GM23338 (cell line): ENCODE measurements at regions not wholly inside any gene's neighbourhood (a gene's known extent, or its start where the extent isn't known, plus 50 kb on each side); places are given as distances from the start of the nearest gene placed in this dataset.
A peak's percentile ranks its signal among the peaks of the same experiment; 100 is the strongest.

ENCODE experiments used
- ATAC-seq: fragments of 200-7000 bp; cut with Tn5 transposase; 3 replicates; pipeline ENCODE4 v1.9.1; 2020
- DNase-seq: peaks from one replicate; pipeline ENCODE4 v3.0.0-alpha.2; 2015; ENCODE audit warnings: low spot score
- H2AFZ ChIP-seq: fragments of 200-600 bp; sonication (generic); 2 replicates; pipeline ENCODE4 v1.8.0; 2016; ENCODE audit warnings: antibody characterized with exemption, mild to moderate bottlenecking, moderate library complexity
- H3F3A ChIP-seq: fragments of 200-600 bp; sonication (generic); replicated peaks from 2 replicates; pipeline ENCODE4 v1.8.0; 2017; ENCODE audit warnings: antibody characterized with exemption, mixed run types, low read depth
- H3K27ac ChIP-seq: fragments of 200-600 bp; sonication (generic); 2 replicates; pipeline ENCODE4 v1.6.1; 2016; ENCODE audit warnings: low read depth
- H3K27me3 ChIP-seq: fragments of 200-600 bp; sonication (generic); 2 replicates; pipeline ENCODE4 v1.8.0; 2016; ENCODE audit warnings: mild to moderate bottlenecking, mixed run types, moderate library complexity; ENCODE audit not compliant: insufficient read depth
- H3K36me3 ChIP-seq: fragments of 200-600 bp; sonication (generic); 2 replicates; pipeline ENCODE4 v1.8.0; 2016; ENCODE audit warnings: mild to moderate bottlenecking; ENCODE audit not compliant: insufficient read depth
- H3K4me1 ChIP-seq: fragments of 200-600 bp; sonication (generic); 2 replicates; pipeline ENCODE4 v1.8.0; 2016; ENCODE audit warnings: mild to moderate bottlenecking, moderate library complexity; ENCODE audit not compliant: insufficient read depth
- H3K4me2 ChIP-seq: fragments of 200-600 bp; sonication (generic); 2 replicates; pipeline ENCODE4 v1.7.1; 2017; ENCODE audit warnings: mixed run types
- H3K4me3 ChIP-seq: fragments of 200-600 bp; sonication (generic); 2 replicates; pipeline ENCODE4 v1.6.1; 2016; ENCODE audit warnings: mixed run types
- H3K79me2 ChIP-seq: fragments of 200-600 bp; sonication (generic); replicated peaks from 2 replicates; pipeline ENCODE4 v1.8.0; 2017; ENCODE audit warnings: mild to moderate bottlenecking; ENCODE audit not compliant: insufficient read depth
- H3K9me2 ChIP-seq: fragments of 200-600 bp; sonication (generic); 2 replicates; pipeline ENCODE4 v1.8.0; 2017; ENCODE audit not compliant: insufficient read depth
- H4K20me1 ChIP-seq: fragments of 200-600 bp; sonication (generic); replicated peaks from 2 replicates; pipeline ENCODE4 v1.8.0; 2017; ENCODE audit warnings: mild to moderate bottlenecking; ENCODE audit not compliant: insufficient read depth
- H3K27ac Mint-ChIP-seq: 2 replicates; pipeline ENCODE4 v1.8.0; 2020; ENCODE audit warnings: inconsistent platforms, mild to moderate bottlenecking, moderate library complexity, mixed read lengths
- H3K27me3 Mint-ChIP-seq: 3 replicates; pipeline ENCODE4 v1.8.0; 2022; ENCODE audit warnings: low read depth, mild to moderate bottlenecking, moderate library complexity, mixed read lengths, inconsistent platforms; ENCODE audit not compliant: insufficient read depth, poor library complexity
- H3K36me3 Mint-ChIP-seq: 3 replicates; pipeline ENCODE4 v1.8.0; 2021; ENCODE audit warnings: low read depth, mild to moderate bottlenecking, inconsistent platforms, moderate library complexity, mixed read lengths
- H3K4me1 Mint-ChIP-seq: 3 replicates; pipeline ENCODE4 v1.8.0; 2020; ENCODE audit warnings: mild to moderate bottlenecking, inconsistent platforms, mixed read lengths
- H3K4me3 Mint-ChIP-seq: 3 replicates; pipeline ENCODE4 v1.8.0; 2021; ENCODE audit warnings: moderate library complexity, mild to moderate bottlenecking, inconsistent platforms, mixed read lengths
- H3K9me3 Mint-ChIP-seq: 3 replicates; pipeline ENCODE4 v1.8.0; 2020; ENCODE audit warnings: moderate library complexity, mild to moderate bottlenecking, inconsistent platforms, mixed read lengths
- CTCF ChIP-seq, 2 experiments: fragments of 200-600 bp in 1 of 2; sonication (generic) in 1 of 2; conservative IDR thresholded peaks; 2 replicates each; pipeline versions ENCODE4 v1.5.1 to v1.6.1; 2016 to 2017; ENCODE audit warnings: antibody characterized with exemption in 2 of 2, low read depth in 2 of 2, mild to moderate bottlenecking in 2 of 2, moderate library complexity in 1 of 2
- EZH2phosphoT487 ChIP-seq: fragments of 200-600 bp; sonication (generic); IDR thresholded peaks from one replicate; pipeline ENCODE4 v1.8.1; 2018; ENCODE audit warnings: antibody characterized with exemption; ENCODE audit not compliant: unreplicated experiment
- JUNB ChIP-seq: IDR thresholded peaks from one replicate; pipeline ENCODE4 v1.6.1; 2016; ENCODE audit warnings: antibody characterized with exemption; ENCODE audit not compliant: unreplicated experiment
- POLR2AphosphoS5 ChIP-seq: IDR thresholded peaks from 2 replicates; pipeline ENCODE4 v1.6.1; 2016; ENCODE audit warnings: antibody characterized with exemption, low read depth
- ZNF114 ChIP-seq: fragments of 250-450 bp; sonication (Bioruptor Pico); IDR thresholded peaks from 2 replicates; pipeline ENCODE4 v1.5.0; 2020; ENCODE audit warnings: mild to moderate bottlenecking, moderate library complexity
- ZNF331 ChIP-seq: fragments of 250-450 bp; sonication (Bioruptor Pico); IDR thresholded peaks from 2 replicates; pipeline ENCODE4 v1.5.0; 2020; ENCODE audit warnings: low read depth, mild to moderate bottlenecking, moderate library complexity
- ZNF462 ChIP-seq: fragments of 250-450 bp; sonication (Bioruptor Pico); IDR thresholded peaks from 2 replicates; pipeline ENCODE4 v1.5.0; 2020; ENCODE audit warnings: mild to moderate bottlenecking, moderate library complexity

- Histone ChIP-seq H3F3A (no peaks in the 10 kb centered on the region), H3K4me3 (no peak overlapping the region), H4K20me1 (no peaks in the 10 kb centered on the region), H2AFZ (no peak overlapping the region), H3K4me2 (no peak overlapping the region), H3K27ac (no peak overlapping the region), H3K9me2 (no peaks in the 10 kb centered on the region), H3K4me1 (no peaks in the 10 kb centered on the region), H3K36me3 (no peaks in the 10 kb centered on the region), H3K79me2 (no peaks in the 10 kb centered on the region), H3K27me3 (no peaks in the 10 kb centered on the region)
- Mint-ChIP-seq H3K36me3 (no peaks in the 10 kb centered on the region), H3K4me1 (no peaks in the 10 kb centered on the region), H3K9me3 (no peaks in the 10 kb centered on the region; the same call in 2 of the 3 replicates), H3K27ac (no peak overlapping the region), H3K4me3 (no peak overlapping the region), H3K27me3 (no peaks in the 10 kb centered on the region)
- DNase-seq = no peak
- ATAC-seq = no peak
- TF ChIP-seq POLR2AphosphoS5 (no peak), EZH2phosphoT487 (no peak), ZNF331 (CRISPR knock-in tag) (no peak), ZNF114 (CRISPR knock-in tag) (no peak), ZNF462 (CRISPR knock-in tag) (no peak)
Observed at GRCh38 chrY:16572061-16572460, 1308.0 kb downstream of the CDY2B start.

- DNase-seq (peak; percentile 62), ATAC-seq (no peak)
- H4K20me1 ChIP-seq = no peaks in the 10 kb centered on the region
- H3K27me3 Mint-ChIP-seq = no peaks in the 10 kb centered on the region
- no peak overlapping the region for H2AFZ ChIP-seq
- H3K4me1 ChIP-seq = no peaks in the 10 kb centered on the region
- H3K4me3 Mint-ChIP-seq = no peak overlapping the region
- H3K9me2 ChIP-seq = no peaks in the 10 kb centered on the region
- no peak overlapping the region for H3K4me3 ChIP-seq
- no peak overlapping the region for H3K27ac Mint-ChIP-seq
- H3K27me3 ChIP-seq = no peaks in the 10 kb centered on the region
- TF ChIP-seq CTCF (conservative IDR thresholded peaks at IDR 0.05; ENCODE audit: low read depth in 2 of 2) = peak; percentile 56 to 60
- no peak for TF ChIP-seq JUNB
- peaks cover 6% of the 10 kb centered on the region; the same call in 2 of the 3 replicates for H3K9me3 Mint-ChIP-seq
- H3K36me3 ChIP-seq = no peaks in the 10 kb centered on the region
- no peaks in the 10 kb centered on the region for H3F3A ChIP-seq
- H3K4me2 ChIP-seq = no peak overlapping the region
- no peaks in the 10 kb centered on the region for H3K4me1 Mint-ChIP-seq
- H3K27ac ChIP-seq = no peak overlapping the region
- H3K36me3 Mint-ChIP-seq = no peaks in the 10 kb centered on the region
- H3K79me2 ChIP-seq = no peaks in the 10 kb centered on the region
Observed at GRCh38 chrY:16562491-16562890, 1317.5 kb downstream of the CDY2B start.
